Breast epithelium (tissue), 3 donors: ENCODE measurements at regions not wholly inside any gene's neighbourhood (a gene's known extent, or its start where the extent isn't known, plus 50 kb on each side); places are given as distances from the start of the nearest gene placed in this dataset.

Experiments
- CTCF ChIP-seq, 3 donors: fragments of 450-650 bp; IDR thresholded peaks; one replicate each; pipeline ENCODE4 v1.5.1; 2016 to 2017; ENCODE audit warnings: antibody characterized with exemption in 3 of 3, mild to moderate bottlenecking in 3 of 3, moderate library complexity in 3 of 3
- POLR2A ChIP-seq: fragments of 450-650 bp; IDR thresholded peaks from one replicate; pipeline ENCODE4 v1.6.1; 2016; ENCODE audit warnings: antibody characterized with exemption, mild to moderate bottlenecking, moderate library complexity
- POLR2AphosphoS5 ChIP-seq, 3 donors: sonication (generic); formaldehyde crosslinking; IDR thresholded peaks; one replicate each; pipeline ENCODE4 v1.6.1; 2017; ENCODE audit warnings: antibody characterized with exemption in 3 of 3

- TF ChIP-seq CTCF (IDR thresholded peaks at IDR 0.05) (no peak), POLR2A (no peak), POLR2AphosphoS5 (IDR thresholded peaks at IDR 0.05) (no peak)
Measured at GRCh38 chr4:174134361-174134760, 149.1 kb downstream of the FBXO8 start.
